CD4-positive, alpha-beta T cell (primary cell): ENCODE measurements at regions not wholly inside any gene's neighbourhood (a gene's known extent, or its start where the extent isn't known, plus 50 kb on each side); places are given as distances from the start of the nearest gene placed in this dataset.

Experiments
- ATAC-seq: fragments of 200-7000 bp; cut with Tn5 transposase; one replicate; pipeline ENCODE4 v1.10.0; 2022; ENCODE audit warnings: mild to moderate bottlenecking; ENCODE audit not compliant: poor library complexity
- CTCF ChIA-PET: fragments of 350-600 bp; sonication (Branson Sonifier 250); formaldehyde crosslinking; loops from one replicate; lab custom pipeline; 2021; ENCODE audit warnings: antibody characterized with exemption, inconsistent platforms; lab: Charles Lee
- POLR2A ChIA-PET: fragments of 350-600 bp; sonication (Branson Sonifier 250); formaldehyde crosslinking; loops from one replicate; lab custom pipeline; 2021; ENCODE audit warnings: antibody characterized with exemption, inconsistent platforms; lab: Charles Lee
- DNase-seq, 14 experiments: peaks; one replicate each; pipeline ENCODE4 v3.0.0-alpha.2; 2013 to 2020; ENCODE audit warnings: mixed read lengths in 2 of 14
- H3K27ac ChIP-seq, 2 donors: one replicate each; pipeline versions ENCODE4 v1.5.1 to v1.7.0; 2013; ENCODE audit warnings: low read length in 2 of 2, low read depth in 1 of 2, mild to moderate bottlenecking in 1 of 2
- H3K27me3 ChIP-seq, 2 experiments: 1 replicate in 1 of 2; 2 replicates in 1 of 2; pipeline versions ENCODE4 v1.6.1 to v1.7.0; 2013; ENCODE audit warnings: low read length in 2 of 2, control low read depth in 1 of 2, mild to moderate bottlenecking in 1 of 2, moderate library complexity in 1 of 2; ENCODE audit not compliant: insufficient read depth in 2 of 2, control insufficient read depth in 1 of 2
- H3K36me3 ChIP-seq: one replicate; pipeline ENCODE4 v1.6.1; 2013; ENCODE audit warnings: low read length, control low read depth; ENCODE audit not compliant: insufficient read depth
- H3K4me1 ChIP-seq: one replicate; pipeline ENCODE4 v1.6.1; 2013; ENCODE audit warnings: low read length, control low read depth; ENCODE audit not compliant: insufficient read depth
- H3K4me3 ChIP-seq: one replicate; pipeline ENCODE4 v1.5.1; 2013; ENCODE audit warnings: mild to moderate bottlenecking, low read length, moderate library complexity
- H3K9me3 ChIP-seq, 2 experiments: 1 replicate in 1 of 2; 2 replicates in 1 of 2; pipeline versions ENCODE4 v1.6.1 to v1.7.0; 2013; ENCODE audit warnings: low read length in 2 of 2, mild to moderate bottlenecking in 2 of 2, control low read depth in 1 of 2, moderate library complexity in 1 of 2; ENCODE audit not compliant: control insufficient read depth in 1 of 2, insufficient read depth in 1 of 2
- H3K27ac Mint-ChIP-seq: one replicate; pipeline ENCODE4 v1.8.0; 2020; ENCODE audit warnings: mixed read lengths
- H3K27me3 Mint-ChIP-seq: one replicate; pipeline ENCODE4 v1.8.0; 2021; ENCODE audit warnings: mixed read lengths
- H3K36me3 Mint-ChIP-seq: one replicate; pipeline ENCODE4 v1.8.0; 2021; ENCODE audit warnings: low read depth, mixed read lengths
- H3K4me1 Mint-ChIP-seq: one replicate; pipeline ENCODE4 v1.8.0; 2021; ENCODE audit warnings: low read depth, mixed read lengths
- H3K4me3 Mint-ChIP-seq: one replicate; pipeline ENCODE4 v1.8.0; 2020; ENCODE audit warnings: mild to moderate bottlenecking, mixed read lengths
- H3K9me3 Mint-ChIP-seq: one replicate; pipeline ENCODE4 v1.8.0; 2020; ENCODE audit warnings: mixed read lengths
- intact Hi-C, 2 experiments: fragments of 100-400 bp; cut with DNase I in 1 of 2; cut with micrococcal nuclease in 1 of 2; formaldehyde crosslinking; loops; one replicate each; pipeline versions ENCODE4 v1.15.1 to v1.9.0; 2023 to 2025; cut with DNase I, micrococcal nuclease
- TF ChIP-seq, protein P1 (sequence below): fragments of 200-600 bp; IDR thresholded peaks from one replicate; pipeline ENCODE4 v1.8.0; 2022; ENCODE audit warnings: antibody characterized with exemption, mild to moderate bottlenecking

DNA sequence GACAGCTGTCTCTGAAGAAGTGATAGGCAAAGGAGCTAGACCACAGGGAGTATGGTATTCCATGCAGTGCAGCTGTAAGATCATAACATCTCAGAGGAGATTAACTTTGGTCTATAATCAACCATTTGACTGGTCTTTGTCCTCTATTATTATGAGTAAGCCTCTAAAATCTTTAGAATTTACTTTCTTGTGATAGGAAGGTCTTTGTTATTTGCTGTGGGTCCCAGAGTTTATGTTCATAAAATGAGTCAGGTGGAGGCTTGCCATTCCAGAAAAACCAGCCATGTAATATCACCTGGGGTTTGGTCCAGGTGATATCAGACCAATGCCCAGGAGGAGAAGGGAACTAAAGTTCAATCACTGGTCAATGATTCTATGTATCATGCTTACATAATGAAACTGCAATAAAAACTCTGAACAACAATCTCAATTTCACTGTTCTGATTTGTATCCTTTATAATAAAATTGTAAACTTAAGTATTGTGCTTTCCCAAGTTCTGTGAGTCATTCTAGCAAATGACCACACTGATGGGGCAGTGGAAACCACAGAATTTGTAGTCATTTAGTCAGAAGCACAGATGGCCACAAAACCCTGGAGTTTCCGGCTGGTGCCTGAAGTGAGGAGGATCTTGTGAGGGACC, 239.6 kb upstream of the TRAM1L1 start:
- Histone ChIP-seq H3K27me3 (no peaks in the 10 kb centered on the region), H3K4me1 (no peaks in the 10 kb centered on the region), H3K9me3 (no peaks in the 10 kb centered on the region), H3K4me3 (no peak overlapping the region), H3K36me3 (no peaks in the 10 kb centered on the region), H3K27ac (no peak overlapping the region)
- TF ChIP-seq, protein P1, sequence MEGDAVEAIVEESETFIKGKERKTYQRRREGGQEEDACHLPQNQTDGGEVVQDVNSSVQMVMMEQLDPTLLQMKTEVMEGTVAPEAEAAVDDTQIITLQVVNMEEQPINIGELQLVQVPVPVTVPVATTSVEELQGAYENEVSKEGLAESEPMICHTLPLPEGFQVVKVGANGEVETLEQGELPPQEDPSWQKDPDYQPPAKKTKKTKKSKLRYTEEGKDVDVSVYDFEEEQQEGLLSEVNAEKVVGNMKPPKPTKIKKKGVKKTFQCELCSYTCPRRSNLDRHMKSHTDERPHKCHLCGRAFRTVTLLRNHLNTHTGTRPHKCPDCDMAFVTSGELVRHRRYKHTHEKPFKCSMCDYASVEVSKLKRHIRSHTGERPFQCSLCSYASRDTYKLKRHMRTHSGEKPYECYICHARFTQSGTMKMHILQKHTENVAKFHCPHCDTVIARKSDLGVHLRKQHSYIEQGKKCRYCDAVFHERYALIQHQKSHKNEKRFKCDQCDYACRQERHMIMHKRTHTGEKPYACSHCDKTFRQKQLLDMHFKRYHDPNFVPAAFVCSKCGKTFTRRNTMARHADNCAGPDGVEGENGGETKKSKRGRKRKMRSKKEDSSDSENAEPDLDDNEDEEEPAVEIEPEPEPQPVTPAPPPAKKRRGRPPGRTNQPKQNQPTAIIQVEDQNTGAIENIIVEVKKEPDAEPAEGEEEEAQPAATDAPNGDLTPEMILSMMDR = no peak
- Mint-ChIP-seq H3K9me3 (peaks cover 9% of the 10 kb centered on the region), H3K4me3 (no peak overlapping the region), H3K36me3 (no peaks in the 10 kb centered on the region), H3K27ac (no peak overlapping the region), H3K27me3 (no peaks in the 10 kb centered on the region), H3K4me1 (no peaks in the 10 kb centered on the region)
- no peak for DNase-seq
- ChIA-PET POLR2A (no interaction called here), CTCF (no interaction called here)
- no peak for ATAC-seq
- intact Hi-C loops = no loop called here

DNA sequence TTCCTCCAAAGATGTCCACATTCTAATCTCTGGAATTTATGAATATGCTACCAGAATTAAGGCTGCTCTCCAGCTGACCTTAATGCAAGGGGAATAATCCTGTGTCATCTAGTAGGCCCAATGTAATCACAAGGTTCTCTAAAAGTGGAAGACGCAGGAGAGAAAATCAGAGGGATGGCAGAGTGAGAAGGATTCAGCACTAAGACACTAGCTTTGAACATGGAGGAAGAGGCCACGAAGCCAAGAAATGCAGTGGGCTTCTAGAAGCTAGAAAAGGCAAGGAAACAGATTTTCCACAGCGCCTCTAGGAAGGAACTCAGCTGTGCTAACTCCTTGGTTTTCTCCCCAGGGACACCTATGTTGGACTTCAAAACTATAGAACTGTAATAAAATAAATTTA, 240.7 kb upstream of the TRAM1L1 start:
- H3K36me3 ChIP-seq = no peaks in the 10 kb centered on the region
- H3K4me3 ChIP-seq = no peak overlapping the region
- POLR2A ChIA-PET = no interaction called here
- peaks cover 9% of the 10 kb centered on the region for H3K9me3 Mint-ChIP-seq
- H3K9me3 ChIP-seq = no peaks in the 10 kb centered on the region
- H3K27me3 Mint-ChIP-seq = no peaks in the 10 kb centered on the region
- H3K27me3 ChIP-seq = no peaks in the 10 kb centered on the region
- CTCF ChIA-PET = no interaction called here
- H3K4me1 Mint-ChIP-seq = no peaks in the 10 kb centered on the region
- H3K27ac Mint-ChIP-seq = no peak overlapping the region
- TF ChIP-seq, protein P1 = no peak
- H3K4me1 ChIP-seq = no peaks in the 10 kb centered on the region
- H3K36me3 Mint-ChIP-seq = no peaks in the 10 kb centered on the region
- no peak overlapping the region for H3K27ac ChIP-seq
- H3K4me3 Mint-ChIP-seq = no peak overlapping the region
- ATAC-seq = no peak
- intact Hi-C loops = no loop called here
- no peak for DNase-seq

DNA sequence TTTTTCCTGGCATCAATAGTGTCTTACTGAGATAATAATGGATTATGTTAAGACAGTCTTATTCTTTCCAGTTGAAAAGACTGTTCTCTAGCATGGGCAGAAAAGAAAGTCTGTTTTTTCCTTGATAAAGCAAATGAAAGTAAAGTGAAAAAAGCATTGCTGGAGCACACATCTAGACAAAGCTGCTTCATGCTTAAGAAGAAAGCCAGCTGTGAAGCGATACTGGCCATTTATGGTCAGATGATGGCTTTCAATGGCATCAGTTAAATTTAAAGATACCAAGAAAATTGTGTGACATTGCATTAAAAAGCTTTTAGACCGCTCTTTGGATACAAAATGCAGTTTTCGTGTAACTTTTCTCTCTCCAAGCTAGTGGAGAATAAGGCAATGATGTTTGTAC, 242.1 kb upstream of the TRAM1L1 start:
- no peak for ATAC-seq
- H3K27ac ChIP-seq = no peak overlapping the region
- DNase-seq = no peak
- intact Hi-C loops = no loop called here
- TF ChIP-seq, protein P1 = no peak
- H3K27me3 ChIP-seq = no peaks in the 10 kb centered on the region
- H3K4me3 ChIP-seq = no peak overlapping the region
- Mint-ChIP-seq H3K36me3 (no peaks in the 10 kb centered on the region), H3K4me3 (no peak overlapping the region), H3K27me3 (no peaks in the 10 kb centered on the region), H3K27ac (no peak overlapping the region), H3K9me3 (peaks cover 9% of the 10 kb centered on the region), H3K4me1 (no peaks in the 10 kb centered on the region)
- no peaks in the 10 kb centered on the region for H3K9me3 ChIP-seq
- ChIA-PET POLR2A (no interaction called here), CTCF (no interaction called here)
- no peaks in the 10 kb centered on the region for H3K4me1 ChIP-seq
- H3K36me3 ChIP-seq = no peaks in the 10 kb centered on the region
